K562 (cell line): ENCODE measurements at regions not wholly inside any gene's neighbourhood (a gene's known extent, or its start where the extent isn't known, plus 50 kb on each side); places are given as distances from the start of the nearest gene placed in this dataset.

ENCODE experiments used
- ATAC-seq: fragments of 200-7000 bp; cut with Tn5 transposase; 3 replicates; pipeline ENCODE4 v1.9.1; 2020; ENCODE audit warnings: moderate library complexity
- BruUV-seq: library from RNA; stranded (reverse); fragments of 400-500 nt; replicated peaks from 2 replicates; lab custom pipeline; 2021; lab: Mats Ljungman, UMichigan
- CTCF ChIA-PET: fragments of 300-600 bp; formaldehyde crosslinking; extraction: SDS; loops from one replicate; lab custom pipeline; 2021; ENCODE audit warnings: low intra/inter-chr PET ratio; lab: Yijun Ruan, JAX
- POLR2A ChIA-PET: fragments of 300-600, 350-650 bp; sonication (Branson Sonifier 250); formaldehyde crosslinking; extraction: SDS; loops from one replicate; lab custom pipeline; 2021; ENCODE audit warnings: antibody characterized with exemption, inconsistent platforms; lab: Yijun Ruan, JAX
- DNase-seq, 4 experiments: peaks; one replicate each; pipeline versions ENCODE4 v3.0.0 to v3.0.0-alpha.2; 2011 to 2018; ENCODE audit warnings: low spot score in 3 of 4, mixed read lengths in 3 of 4; ENCODE audit errors: extremely low read depth in 1 of 4
- FAIRE-seq: peaks from 2 replicates; lab custom pipeline; 2011; peaks lifted over from hg19 to GRCh38; lab: Jason Lieb, UNC
- H2AFZ ChIP-seq: 2 replicates; pipeline ENCODE4 v1.6.0; 2011; ENCODE audit warnings: low read depth, low read length, control low read depth, inconsistent platforms
- H3K27ac ChIP-seq: fragments of 200-600 bp; 3 replicates; pipeline ENCODE4 v1.8.0; 2011; ENCODE audit warnings: low read depth, mild to moderate bottlenecking, control low read depth, inconsistent platforms, low read length, moderate library complexity, mixed read lengths; ENCODE audit errors: extremely low read depth
- H3K27me3 ChIP-seq, 2 experiments: fragments of 300-600 bp in 1 of 2; 2 replicates in 1 of 2; 3 replicates in 1 of 2; pipeline versions ENCODE4 v1.6.0 to v1.8.0; 2011; ENCODE audit warnings: inconsistent platforms in 2 of 2, low read length in 2 of 2, mild to moderate bottlenecking in 1 of 2, mixed read lengths in 1 of 2, moderate library complexity in 1 of 2; ENCODE audit not compliant: control insufficient read depth in 2 of 2, insufficient read depth in 2 of 2
- H3K36me3 ChIP-seq: fragments of 300-600 bp; 3 replicates; pipeline ENCODE4 v1.8.0; 2011; ENCODE audit warnings: mild to moderate bottlenecking, low read length, inconsistent platforms; ENCODE audit not compliant: control insufficient read depth, insufficient read depth
- H3K4me1 ChIP-seq, 2 experiments: fragments of 200-600 bp in 1 of 2; replicated peaks in 1 of 2; 2 replicates in 1 of 2; 3 replicates in 1 of 2; pipeline versions ENCODE4 v1.5.1 to v1.8.0; 2011; ENCODE audit warnings: inconsistent platforms in 2 of 2, low read length in 2 of 2, mild to moderate bottlenecking in 1 of 2, mixed read lengths in 1 of 2, moderate library complexity in 1 of 2; ENCODE audit not compliant: control insufficient read depth in 2 of 2, insufficient read depth in 2 of 2
- H3K4me2 ChIP-seq: 2 replicates; pipeline ENCODE4 v1.6.1; 2011; ENCODE audit warnings: low read length, control low read depth, inconsistent platforms, mixed read lengths; ENCODE audit not compliant: insufficient read depth
- H3K4me3 ChIP-seq: fragments of 200-600 bp; sonication (generic), shearing (Covaris generic); 2 replicates; pipeline ENCODE4 v1.5.1; 2016; ENCODE audit warnings: control low read depth, inconsistent platforms
- H3K79me2 ChIP-seq: fragments of 200-600 bp; 3 replicates; pipeline ENCODE4 v1.8.0; 2011; ENCODE audit warnings: low read length, inconsistent platforms; ENCODE audit not compliant: control insufficient read depth, insufficient read depth
- H3K9ac ChIP-seq, 2 experiments: 2 replicates each; pipeline versions ENCODE4 v1.6.0 to v1.6.1; 2011; ENCODE audit warnings: low read depth in 2 of 2, low read length in 2 of 2, control low read depth in 1 of 2, inconsistent platforms in 1 of 2, mild to moderate bottlenecking in 1 of 2, mixed read lengths in 1 of 2; ENCODE audit not compliant: insufficient read depth in 1 of 2
- H3K9me1 ChIP-seq: one replicate; pipeline ENCODE4 v1.6.0; 2011; ENCODE audit warnings: inconsistent platforms, mild to moderate bottlenecking, low read length, moderate library complexity; ENCODE audit not compliant: control insufficient read depth, insufficient read depth
- H3K9me3 ChIP-seq: replicated peaks from 2 replicates; pipeline ENCODE4 v1.5.1; 2011; ENCODE audit warnings: low read depth, low read length, inconsistent platforms; ENCODE audit not compliant: control insufficient read depth, insufficient read depth
- H4K20me1 ChIP-seq: replicated peaks from 2 replicates; pipeline ENCODE4 v1.6.1; 2011; ENCODE audit warnings: low read length, inconsistent platforms, mixed read lengths; ENCODE audit not compliant: control insufficient read depth, insufficient read depth
- BACH1 ChIP-seq: fragments of 200-800 bp; sonication (Bioruptor generic); IDR thresholded peaks from 2 replicates; pipeline ENCODE4 v1.6.1; 2016; ENCODE audit warnings: missing genetic modification characterization, missing compliant biosample characterization
- CLOCK ChIP-seq: fragments of 250-450 bp; sonication (Bioruptor Pico); IDR thresholded peaks from 2 replicates; pipeline ENCODE4 v1.4.0; 2020; ENCODE audit warnings: mild to moderate bottlenecking, moderate library complexity, borderline replicate concordance
- DMBX1 ChIP-seq: fragments of 250-450 bp; sonication (Bioruptor Pico); IDR thresholded peaks from 2 replicates; pipeline ENCODE4 v1.8.0; 2022; ENCODE audit warnings: inconsistent platforms, mild to moderate bottlenecking, moderate library complexity, borderline replicate concordance
- E2F5 ChIP-seq: sonication (generic); formaldehyde crosslinking; IDR thresholded peaks from 2 replicates; pipeline ENCODE4 v1.8.0; 2022; ENCODE audit warnings: mild to moderate bottlenecking, missing genetic modification reagents
- ELF1 ChIP-seq: fragments of 200-800 bp; sonication (Bioruptor generic); IDR thresholded peaks from 2 replicates; pipeline ENCODE4 v1.6.1; 2016; ENCODE audit warnings: missing genetic modification characterization, missing compliant biosample characterization
- HBP1 ChIP-seq: fragments of 450-650 bp; formaldehyde crosslinking; IDR thresholded peaks from 2 replicates; pipeline ENCODE4 v1.4.0; 2022; ENCODE audit warnings: missing genetic modification characterization
- MAZ ChIP-seq, 2 experiments: fragments of 450-650 bp in 1 of 2; sonication (generic) in 1 of 2; formaldehyde crosslinking; IDR thresholded peaks in 1 of 2; conservative IDR thresholded peaks in 1 of 2; 2 replicates each; pipeline versions ENCODE4 v1.4.0 to v1.5.0; 2020; ENCODE audit warnings: mild to moderate bottlenecking in 1 of 2, missing genetic modification reagents in 1 of 2
- SIN3A ChIP-seq, 2 experiments: fragments of 150-350 bp in 1 of 2; IDR thresholded peaks; 2 replicates each; pipeline ENCODE4 v1.6.1; 2011 to 2016; ENCODE audit warnings: borderline replicate concordance in 2 of 2, low read depth in 2 of 2, low read length in 2 of 2, mild to moderate bottlenecking in 2 of 2, moderate library complexity in 2 of 2; ENCODE audit not compliant: control insufficient read depth in 1 of 2
- SMARCC2 ChIP-seq: fragments of 450-650 bp; IDR thresholded peaks from 2 replicates; pipeline ENCODE4 v1.6.1; 2017; ENCODE audit warnings: antibody characterized with exemption, moderate library complexity, mild to moderate bottlenecking, low read depth
- TAF15 ChIP-seq: fragments of 200-400 bp; formaldehyde crosslinking; IDR thresholded peaks from 2 replicates; pipeline ENCODE4 v1.6.1; 2017; ENCODE audit warnings: mild to moderate bottlenecking, low read depth, low read length, moderate library complexity
- TCF3 ChIP-seq: sonication (generic); formaldehyde crosslinking; IDR thresholded peaks from 2 replicates; pipeline ENCODE4 v1.4.0; 2020; ENCODE audit warnings: mild to moderate bottlenecking, missing genetic modification reagents
- USF2 ChIP-seq: sonication (generic); formaldehyde crosslinking; IDR thresholded peaks from 2 replicates; pipeline ENCODE4 v1.5.0; 2020; ENCODE audit warnings: missing genetic modification reagents
- ZKSCAN8 ChIP-seq: fragments of 200-800 bp; sonication (Bioruptor generic); IDR thresholded peaks from 2 replicates; pipeline ENCODE4 v1.6.1; 2016; ENCODE audit warnings: missing genetic modification characterization, missing compliant biosample characterization
- ZNF780A ChIP-seq: fragments of 250-450 bp; sonication (Bioruptor Pico); IDR thresholded peaks from 2 replicates; pipeline ENCODE4 v1.5.0; 2021; ENCODE audit warnings: mild to moderate bottlenecking
- WGBS: fragments of 100-300 bp; shearing (Covaris generic); methylation state at CpG from one replicate; pipeline ENCODE4 v1.1.6; 2016; ENCODE audit warnings: low coverage, mixed read lengths; ENCODE audit not compliant: insufficient coverage; ENCODE audit errors: missing lambda C conversion rate; 5-methylcytosine and 5-hydroxymethylcytosine counted together
- in situ Hi-C: fragments of 300-500 bp; cut with MboI; formaldehyde crosslinking; loops from 4 replicates; pipeline ENCODE4 v1.15.0; 2018; ENCODE audit warnings: inconsistent platforms, mixed read lengths
- intact Hi-C: fragments of 100-400 bp; cut with micrococcal nuclease; formaldehyde crosslinking; loops from 2 replicates; pipeline ENCODE4 v1.14.2; 2022

GRCh38 chr21:38985568-38986378 is 180.0 kb downstream of the ETS2 start:
- Histone ChIP-seq H4K20me1 (peaks cover 4% of the 10 kb centered on the region; the same call in 1 of the 2 replicates), H3K4me3 (no peak overlapping the region), H3K27me3 (peaks cover 37 to 53% of the 10 kb centered on the region in 2 experiments), H3K36me3 (no peaks in the 10 kb centered on the region), H2AFZ (peak overlapping the region; percentile 34; the same call in 1 of the 2 replicates), H3K4me1 (peaks cover 13 to 23% of the 10 kb centered on the region in 2 experiments), H3K4me2 (peak overlapping the region; percentile 58; the same call in 1 of the 2 replicates), H3K27ac (no peak overlapping the region), H3K9me1 (no peaks in the 10 kb centered on the region), H3K9me3 (no peaks in the 10 kb centered on the region), H3K9ac (0 out of 4 replicates have a peak overlapping the region, but pooled peaks of 1 of the 2 experiments have one; percentile 12), H3K79me2 (no peaks in the 10 kb centered on the region)
- ChIA-PET CTCF (interaction anchor here (0.9 kb wide), 1 partner anchor 8 kb away, joined by 4 read pairs; no protein-coding TSS in a partner anchor), POLR2A (interaction anchor here (0.5 kb wide), 1 partner anchor 609 kb away, joined by 3 read pairs; no protein-coding TSS in a partner anchor)
- peak; percentile 89 for FAIRE-seq
- DNase-seq, result peak; percentile 88 to 95 (median 92)
- WGBS, result 1% methylated on average over 18 of the region's 18 CpGs
- in situ Hi-C loops (no loop called here), intact Hi-C loops (no loop called here)
- BruUV-seq, result no TSS peak
- ATAC-seq, result peak; percentile 75
- TF ChIP-seq SIN3A (IDR thresholded peaks at IDR 0.05; ENCODE audit: borderline replicate concordance in 2 of 2, control insufficient read depth in 1 of 2, low read depth in 2 of 2, low read length in 2 of 2), result 0 out of 4 replicates have a peak, but pooled peaks of 1 of the 2 experiments have one; percentile 19
- TF ChIP-seq ELF1 (tag), result peak; percentile 60; the same call in 1 of the 2 replicates
- TF ChIP-seq USF2 (CRISPR knock-in tag), result no peak
- TF ChIP-seq ZKSCAN8 (CRISPR knock-in tag), result peak; percentile 91
- peak; percentile 46 to 93; a peak in 3 of 4 replicates for TF ChIP-seq MAZ (CRISPR knock-in tag; conservative IDR thresholded peaks at IDR 0.05 in 1 of 2, IDR thresholded peaks at IDR 0.05 in 1 of 2)
- no peak for TF ChIP-seq TAF15
- TF ChIP-seq CLOCK (CRISPR knock-in tag), result peak; percentile 65; the same call in 1 of the 2 replicates
- TF ChIP-seq ZNF780A, result no peak
- TF ChIP-seq TCF3 (CRISPR knock-in tag), result peak; percentile 99
- TF ChIP-seq BACH1 (tag), result no peak
- peak; percentile 88 for TF ChIP-seq DMBX1
- 0 out of 2 replicates have a peak, but pooled peaks have one; percentile 73 for TF ChIP-seq HBP1 (CRISPR knock-in tag)
- no peak for TF ChIP-seq E2F5 (CRISPR knock-in tag)
- TF ChIP-seq SMARCC2, result peak; percentile 79
